Mucosa of descending colon (tissue), 3 donors: ENCODE measurements at regions not wholly inside any gene's neighbourhood (a gene's known extent, or its start where the extent isn't known, plus 50 kb on each side); places are given as distances from the start of the nearest gene placed in this dataset.

Experiments
- ATAC-seq: fragments of 200-7000 bp; cut with Tn5 transposase; one replicate; pipeline ENCODE4 v1.9.1; 2020; ENCODE audit warnings: mild to moderate bottlenecking, moderate library complexity
- DNase-seq, 3 donors: peaks; one replicate each; pipeline ENCODE4 v3.0.0-alpha.2; 2020
- H3K36me3 ChIP-seq: fragments of 200-600 bp; one replicate; pipeline ENCODE4 v1.8.0; 2021; ENCODE audit warnings: low read depth, mild to moderate bottlenecking
- H3K4me1 ChIP-seq: fragments of 200-600 bp; one replicate; pipeline ENCODE4 v1.8.0; 2021; ENCODE audit warnings: low read depth, mild to moderate bottlenecking
- H3K4me3 ChIP-seq: fragments of 200-600 bp; one replicate; pipeline ENCODE4 v1.8.0; 2021; ENCODE audit warnings: mild to moderate bottlenecking
- H3K9me3 ChIP-seq: fragments of 200-600 bp; one replicate; pipeline ENCODE4 v1.8.0; 2021; ENCODE audit warnings: mild to moderate bottlenecking
- intact Hi-C, 2 donors: fragments of 100-400 bp; cut with DNase I in 1 of 2; cut with micrococcal nuclease in 1 of 2; formaldehyde crosslinking; loops; one replicate each; pipeline versions ENCODE4 v1.11.0 to v1.11.1; 2022; cut with DNase I, micrococcal nuclease
- TF ChIP-seq, protein P1 (sequence below): fragments of 200-600 bp; IDR thresholded peaks from one replicate; pipeline ENCODE4 v1.8.0; 2022; ENCODE audit warnings: antibody characterized with exemption, mild to moderate bottlenecking
- donor health status: DM: no; HTN: no; CAD: no; lungs with moderate emphysema.
- donor health status: DM: no; HTN: no; CAD: no.
- donor health status: DM: no; HTN: yes; CAD: no.

DNA sequence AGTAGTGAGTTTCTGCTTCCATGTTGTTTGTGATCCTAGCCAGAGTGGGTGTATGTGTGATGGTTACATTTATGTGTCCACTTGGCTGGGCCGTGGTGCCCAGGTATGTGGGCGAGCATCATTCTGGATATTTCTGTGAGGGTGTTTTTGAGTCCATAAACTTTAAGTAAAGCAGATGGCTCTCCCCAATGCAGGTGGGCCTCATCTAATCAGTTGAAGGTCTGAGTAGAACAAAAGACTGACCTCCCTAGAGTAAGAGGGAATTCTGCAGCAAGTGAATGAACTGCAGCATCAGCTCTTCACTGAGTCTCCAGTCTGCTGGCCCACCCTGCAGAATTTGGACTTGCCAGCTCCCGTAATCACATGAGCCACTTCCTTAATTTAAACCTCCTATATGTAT, 571.9 kb downstream of the ACTR3B start:
- TF ChIP-seq, protein P1, sequence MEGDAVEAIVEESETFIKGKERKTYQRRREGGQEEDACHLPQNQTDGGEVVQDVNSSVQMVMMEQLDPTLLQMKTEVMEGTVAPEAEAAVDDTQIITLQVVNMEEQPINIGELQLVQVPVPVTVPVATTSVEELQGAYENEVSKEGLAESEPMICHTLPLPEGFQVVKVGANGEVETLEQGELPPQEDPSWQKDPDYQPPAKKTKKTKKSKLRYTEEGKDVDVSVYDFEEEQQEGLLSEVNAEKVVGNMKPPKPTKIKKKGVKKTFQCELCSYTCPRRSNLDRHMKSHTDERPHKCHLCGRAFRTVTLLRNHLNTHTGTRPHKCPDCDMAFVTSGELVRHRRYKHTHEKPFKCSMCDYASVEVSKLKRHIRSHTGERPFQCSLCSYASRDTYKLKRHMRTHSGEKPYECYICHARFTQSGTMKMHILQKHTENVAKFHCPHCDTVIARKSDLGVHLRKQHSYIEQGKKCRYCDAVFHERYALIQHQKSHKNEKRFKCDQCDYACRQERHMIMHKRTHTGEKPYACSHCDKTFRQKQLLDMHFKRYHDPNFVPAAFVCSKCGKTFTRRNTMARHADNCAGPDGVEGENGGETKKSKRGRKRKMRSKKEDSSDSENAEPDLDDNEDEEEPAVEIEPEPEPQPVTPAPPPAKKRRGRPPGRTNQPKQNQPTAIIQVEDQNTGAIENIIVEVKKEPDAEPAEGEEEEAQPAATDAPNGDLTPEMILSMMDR, result no peak
- intact Hi-C loops, result no loop called here
- no peak for DNase-seq

DNA sequence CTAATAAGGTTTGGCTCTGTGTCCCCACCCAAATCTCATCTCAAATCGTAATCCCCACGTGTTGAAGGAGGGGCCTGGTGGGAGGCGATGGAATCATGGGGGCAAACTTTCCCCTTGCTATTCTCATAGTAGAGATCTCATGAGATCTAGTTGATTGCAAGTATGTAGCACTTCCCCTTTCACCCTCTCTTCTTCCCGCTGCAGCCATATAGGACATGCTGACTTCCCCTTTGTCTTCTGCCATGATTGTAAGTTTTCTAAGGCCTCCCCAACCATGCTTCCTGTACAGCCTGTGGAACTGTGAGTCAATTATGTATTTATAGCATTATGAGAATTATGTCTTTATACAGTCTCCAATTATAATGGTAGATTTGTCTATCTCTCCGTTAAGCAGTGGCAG, 594.5 kb downstream of the ACTR3B start:
- intact Hi-C loops, result no loop called here

More for the DNA sequence above, 571.9 kb downstream of the ACTR3B start:
- Histone ChIP-seq H3K9me3 (peaks cover 15% of the 10 kb centered on the region), H3K4me1 (no peaks in the 10 kb centered on the region), H3K4me3 (no peak overlapping the region), H3K36me3 (no peaks in the 10 kb centered on the region)
- no peak for ATAC-seq

DNA sequence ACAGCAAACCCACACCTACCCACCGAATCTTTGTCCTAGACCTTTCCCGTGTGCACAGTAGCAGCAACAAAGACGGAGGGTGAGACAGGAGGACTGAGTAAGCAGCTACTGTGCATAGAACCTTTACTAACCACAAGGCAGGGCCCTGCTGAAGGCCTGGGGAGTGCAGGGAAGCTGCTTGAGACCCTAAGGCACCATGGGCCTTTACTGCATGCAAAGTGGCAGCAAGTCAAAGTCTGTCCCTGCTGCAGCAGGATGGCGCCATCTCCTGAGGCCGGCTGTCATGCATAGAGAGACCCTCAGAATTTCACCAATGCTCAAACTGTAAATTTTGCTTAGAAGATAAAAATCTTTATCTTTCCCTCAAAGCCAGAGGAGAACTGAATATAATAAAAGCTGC, 610.5 kb downstream of the ACTR3B start:
- intact Hi-C loops, result no loop called here
- TF ChIP-seq, protein P1, result no peak
- no peaks in the 10 kb centered on the region for H3K4me1 ChIP-seq
- peaks cover 15% of the 10 kb centered on the region for H3K9me3 ChIP-seq
- no peak for ATAC-seq
- H3K36me3 ChIP-seq, result no peaks in the 10 kb centered on the region
- no peak for DNase-seq
- no peak overlapping the region for H3K4me3 ChIP-seq

More for the DNA sequence above, 594.5 kb downstream of the ACTR3B start:
- Histone ChIP-seq H3K9me3 (no peaks in the 10 kb centered on the region), H3K4me3 (no peak overlapping the region), H3K4me1 (no peaks in the 10 kb centered on the region), H3K36me3 (no peaks in the 10 kb centered on the region)
- DNase-seq (no peak), ATAC-seq (no peak)
- TF ChIP-seq, protein P1, result no peak

DNA sequence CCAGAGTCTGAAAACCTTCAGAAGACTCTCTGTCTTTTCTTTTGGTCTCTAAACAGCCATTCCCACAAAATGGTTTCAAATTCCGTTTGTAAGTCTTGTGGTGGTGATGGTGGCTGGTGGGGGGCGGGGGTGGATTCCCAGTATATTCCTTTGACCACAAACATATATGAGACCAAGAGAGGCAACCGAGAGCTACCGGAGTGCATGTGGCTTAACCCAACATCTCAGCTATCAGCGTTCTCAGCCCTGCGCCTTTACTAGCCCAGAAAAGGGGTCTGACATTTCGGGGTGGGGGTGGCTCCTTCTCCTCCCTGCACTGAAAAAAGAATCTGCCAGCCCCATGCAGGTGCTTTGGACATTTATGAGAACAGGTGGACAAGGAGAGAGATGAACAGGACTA, 621.1 kb downstream of the ACTR3B start:
- intact Hi-C loops, result loop anchor here in 1 of 2 donors (10.0 kb wide), 1 partner anchor 454 kb away; no protein-coding TSS in a partner anchor
- ATAC-seq (no peak), DNase-seq (no peak)
- Histone ChIP-seq H3K9me3 (no peaks in the 10 kb centered on the region), H3K4me1 (no peaks in the 10 kb centered on the region), H3K4me3 (no peak overlapping the region), H3K36me3 (no peaks in the 10 kb centered on the region)
- TF ChIP-seq, protein P1, result no peak

DNA sequence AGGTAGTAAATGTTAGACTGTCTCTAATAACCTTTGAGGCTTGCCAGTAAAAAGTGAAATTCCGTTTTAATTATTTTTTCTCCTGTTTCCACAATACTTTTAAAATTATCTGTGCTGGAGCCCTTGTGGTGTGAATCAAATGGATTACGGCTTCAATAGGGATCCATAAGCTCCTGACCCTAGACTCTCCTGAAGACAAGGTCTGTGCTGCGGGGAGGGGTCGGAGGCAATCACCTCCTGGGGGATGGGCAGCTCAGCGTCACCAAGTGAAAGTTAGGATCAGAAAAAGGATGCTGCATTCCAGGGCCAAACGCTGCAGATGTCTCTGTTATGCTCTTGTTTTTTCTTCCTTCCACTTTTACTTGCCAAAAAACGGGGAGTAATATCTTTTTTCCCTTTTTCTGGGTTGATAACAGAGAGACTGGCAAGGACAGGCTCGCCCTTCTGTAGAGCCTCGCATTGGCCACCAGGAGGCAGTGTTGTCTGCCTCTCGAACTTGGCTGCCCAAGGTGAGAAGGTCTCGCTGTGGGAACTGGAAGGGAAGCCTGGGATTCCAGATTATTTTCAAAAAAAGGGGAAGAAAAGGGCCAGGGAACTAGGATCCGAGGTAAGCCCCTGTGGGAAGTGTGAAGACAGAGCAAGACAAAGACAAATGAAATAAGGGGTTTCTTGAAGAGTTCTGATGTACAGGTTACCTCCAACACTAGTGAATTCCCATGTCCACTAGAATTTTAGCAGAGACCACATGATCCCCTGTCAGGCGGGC, 621.9 kb downstream of the ACTR3B start:
- Histone ChIP-seq H3K4me1 (no peaks in the 10 kb centered on the region), H3K36me3 (no peaks in the 10 kb centered on the region), H3K4me3 (no peak overlapping the region), H3K9me3 (no peaks in the 10 kb centered on the region)
- intact Hi-C loops, result loop anchor here in 1 of 2 donors (10.0 kb wide), 1 partner anchor 453 kb away; no protein-coding TSS in a partner anchor
- DNase-seq, result peak in 2 of 3 donors; percentile 12 to 40
- TF ChIP-seq, protein P1, result peak; percentile 49
- peak; percentile 40 for ATAC-seq
